DND-41 (cell line): ENCODE measurements at regions not wholly inside any gene's neighbourhood (a gene's known extent, or its start where the extent isn't known, plus 50 kb on each side); places are given as distances from the start of the nearest gene placed in this dataset.

Experiments used
- CTCF ChIP-seq: IDR thresholded peaks from 2 replicates; pipeline ENCODE4 v1.5.1; 2012; ENCODE audit warnings: borderline replicate concordance, low read length, moderate library complexity, mild to moderate bottlenecking; ENCODE audit not compliant: poor library complexity, severe bottlenecking; ENCODE audit errors: extremely low read depth
- EZH2 ChIP-seq: IDR thresholded peaks from 3 replicates; pipeline ENCODE4 v1.6.1; 2012; ENCODE audit warnings: borderline replicate concordance, low read depth, mild to moderate bottlenecking, moderate library complexity, low read length, inconsistent platforms; ENCODE audit not compliant: severe bottlenecking

DNA sequence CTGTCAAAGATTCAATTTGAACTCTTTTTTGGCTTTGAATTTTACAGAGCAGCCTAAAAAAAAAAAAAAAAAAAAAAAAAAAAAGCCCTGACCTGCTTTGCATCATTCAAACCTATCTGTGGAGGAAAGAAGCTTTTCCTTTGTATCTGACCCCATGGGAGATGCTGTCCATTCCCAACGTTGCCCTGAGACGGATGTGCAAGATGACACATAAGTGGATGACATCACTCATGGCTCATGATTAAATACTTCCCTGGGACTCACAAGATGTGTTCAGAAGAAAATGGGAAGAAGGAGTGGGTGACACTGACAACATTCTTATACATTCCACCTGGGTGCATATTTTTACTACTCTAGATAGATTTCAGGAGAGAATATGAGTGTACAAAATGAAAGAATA, 245.7 kb upstream of the ELAVL2 start:
- TF ChIP-seq CTCF (no peak), EZH2 (no peak)
